ENCODE measurements at regions not wholly inside any gene's neighbourhood (a gene's known extent, or its start where the extent isn't known, plus 50 kb on each side); places are given as distances from the start of the nearest gene placed in this dataset.
"Not testable (repeated sequence)": the region's sequence is repeated elsewhere in the genome, so short reads cannot be mapped to it uniquely, and the experiment has no call there.

DNA sequence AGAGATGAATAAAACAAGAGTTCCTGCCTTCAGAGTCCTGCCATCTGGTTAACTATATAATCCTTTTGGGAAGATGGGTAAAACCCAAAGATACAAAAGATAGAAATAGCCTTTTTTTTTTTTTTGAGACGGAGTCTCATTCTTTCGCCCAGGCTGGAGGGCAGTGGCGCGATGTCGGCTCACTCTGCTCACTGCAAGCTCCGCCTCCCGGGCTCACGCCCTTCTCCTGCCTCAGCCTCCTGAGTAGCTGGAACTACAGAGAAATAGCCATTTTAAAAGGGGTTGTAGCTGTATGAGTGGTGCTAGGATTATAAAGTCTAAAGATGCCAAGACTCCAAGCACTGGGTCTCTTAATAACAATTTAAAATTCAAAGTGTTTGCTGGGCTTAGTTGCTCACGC lies 97.2 kb downstream of the KDR start:
- in situ Hi-C loops (cut with HindIII; ENCODE audit: low sequenced_read_pairs) = no loop called here

GRCh38 chr4:55027596-55027995 lies 97.8 kb downstream of the KDR start:
- in situ Hi-C loops (cut with HindIII; ENCODE audit: low sequenced_read_pairs) = no loop called here

DNA sequence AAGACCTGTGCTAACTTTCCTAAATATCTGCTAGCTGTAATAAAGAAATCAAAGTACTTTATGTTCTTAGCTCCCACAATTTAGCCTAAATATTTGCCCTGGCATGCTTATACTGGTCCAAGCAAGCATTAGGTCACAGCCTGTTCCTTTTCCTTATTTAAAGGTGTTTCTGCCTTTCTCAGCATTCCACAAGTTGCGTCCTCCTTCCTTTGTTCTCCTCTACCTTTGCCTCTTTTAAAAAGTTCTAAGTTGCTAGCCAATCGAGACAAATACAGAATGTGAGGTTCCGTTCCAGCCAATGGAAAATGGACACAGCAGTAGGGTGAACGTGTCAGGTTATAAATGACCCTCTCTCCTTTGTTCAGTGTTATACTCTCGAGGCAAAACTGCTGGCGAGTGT lies 99.9 kb downstream of the KDR start:
- in situ Hi-C loops (cut with HindIII; ENCODE audit: low sequenced_read_pairs) = not testable (repeated sequence)

DNA sequence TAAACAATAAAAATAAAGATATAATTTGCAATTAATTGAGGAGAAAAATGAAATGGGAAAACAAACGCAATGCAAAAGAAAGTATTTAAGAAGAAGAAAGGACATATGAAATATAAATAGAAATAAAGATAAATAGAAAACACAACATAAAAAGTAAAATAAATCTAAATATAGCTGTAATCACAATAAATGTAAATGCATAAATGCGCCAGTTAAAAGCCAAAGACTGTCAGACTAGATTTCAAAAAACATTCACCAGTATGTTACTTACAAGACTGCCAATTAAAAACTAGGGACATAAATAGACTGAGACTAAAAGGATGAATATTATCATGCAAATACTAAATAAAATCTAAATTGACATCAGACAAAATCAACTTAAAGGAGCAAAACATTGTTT lies 102.4 kb downstream of the KDR start:
- in situ Hi-C loops (cut with HindIII; ENCODE audit: low sequenced_read_pairs) = no loop called here

- in situ Hi-C loops (cut with HindIII; ENCODE audit: low sequenced_read_pairs) = no loop called here
Observed at GRCh38 chr4:55021214-55021613, 104.2 kb downstream of the KDR start.

DNA sequence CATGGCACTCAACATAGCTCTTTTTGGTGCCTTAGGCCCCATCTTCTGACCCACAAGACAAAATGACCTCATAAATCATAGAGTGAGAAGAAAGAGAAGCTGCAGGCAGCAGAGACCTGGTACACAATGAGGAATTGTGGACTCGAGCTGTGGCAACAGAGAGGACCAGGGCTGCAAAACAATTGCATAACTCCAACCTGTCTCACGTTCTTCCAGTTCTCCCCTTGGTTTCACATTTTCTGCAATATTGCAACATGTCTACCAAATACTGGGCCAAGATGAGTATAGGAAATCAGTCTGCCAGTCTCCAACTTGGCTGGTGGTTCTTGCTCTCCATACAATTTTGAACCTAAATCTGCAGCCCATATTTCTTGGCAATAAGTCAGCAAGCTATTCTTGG lies 105.3 kb downstream of the KDR start:
- in situ Hi-C loops (cut with HindIII; ENCODE audit: low sequenced_read_pairs) = no loop called here

DNA sequence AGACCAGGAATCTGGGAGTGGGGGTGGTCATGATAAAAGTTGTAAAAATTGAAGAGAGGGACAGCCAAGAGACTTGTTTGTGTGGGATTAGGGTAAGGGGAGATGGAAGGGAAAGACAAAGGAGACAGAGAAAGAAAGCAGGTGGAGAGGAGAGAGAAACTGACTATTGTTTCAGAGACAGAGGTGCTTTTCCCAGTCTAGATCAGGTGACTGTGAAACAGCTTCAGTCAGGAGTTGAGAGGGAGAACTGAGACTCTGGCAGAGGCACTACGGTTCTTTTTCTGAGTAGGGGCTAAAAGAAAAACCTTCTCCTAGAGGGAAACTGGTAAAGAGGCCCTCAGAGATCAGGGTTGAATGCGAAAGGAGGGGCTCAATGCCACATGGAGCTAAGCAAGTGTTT lies 106.4 kb downstream of the KDR start:
- in situ Hi-C loops (cut with HindIII; ENCODE audit: low sequenced_read_pairs) = no loop called here

GRCh38 chr4:55018521-55018920 lies 106.9 kb downstream of the KDR start:
- in situ Hi-C loops (cut with HindIII; ENCODE audit: low sequenced_read_pairs) = no loop called here

GRCh38 chr4:55017406-55017805 lies 108.0 kb downstream of the KDR start:
- in situ Hi-C loops (cut with HindIII; ENCODE audit: low sequenced_read_pairs) = no loop called here

DNA sequence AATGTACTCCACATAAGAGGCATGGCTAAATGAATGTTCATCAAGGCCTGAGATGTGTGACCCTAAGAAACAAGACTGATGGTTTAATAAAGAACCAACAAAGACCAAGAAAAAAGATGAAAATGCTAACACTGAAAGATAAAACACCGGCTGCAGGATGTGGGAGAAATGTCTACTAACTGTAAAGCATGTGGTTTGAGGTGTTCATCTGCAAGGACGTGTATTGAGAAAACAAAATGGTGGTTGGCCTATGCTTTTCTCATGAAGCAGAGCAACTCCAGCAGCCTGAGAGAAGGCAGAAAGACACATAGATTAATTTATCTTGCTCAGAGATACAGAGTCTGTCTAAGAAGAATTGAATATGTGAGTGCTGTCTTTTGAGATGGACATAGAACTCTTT lies 109.3 kb downstream of the KDR start:
- in situ Hi-C loops (cut with HindIII; ENCODE audit: low sequenced_read_pairs) = no loop called here

GRCh38 chr4:55014876-55015275 lies 110.5 kb downstream of the KDR start:
- in situ Hi-C loops (cut with HindIII; ENCODE audit: low sequenced_read_pairs) = no loop called here

- in situ Hi-C loops (cut with HindIII; ENCODE audit: low sequenced_read_pairs) = no loop called here
Observed at GRCh38 chr4:55013431-55013955, 111.9 kb downstream of the KDR start.

DNA sequence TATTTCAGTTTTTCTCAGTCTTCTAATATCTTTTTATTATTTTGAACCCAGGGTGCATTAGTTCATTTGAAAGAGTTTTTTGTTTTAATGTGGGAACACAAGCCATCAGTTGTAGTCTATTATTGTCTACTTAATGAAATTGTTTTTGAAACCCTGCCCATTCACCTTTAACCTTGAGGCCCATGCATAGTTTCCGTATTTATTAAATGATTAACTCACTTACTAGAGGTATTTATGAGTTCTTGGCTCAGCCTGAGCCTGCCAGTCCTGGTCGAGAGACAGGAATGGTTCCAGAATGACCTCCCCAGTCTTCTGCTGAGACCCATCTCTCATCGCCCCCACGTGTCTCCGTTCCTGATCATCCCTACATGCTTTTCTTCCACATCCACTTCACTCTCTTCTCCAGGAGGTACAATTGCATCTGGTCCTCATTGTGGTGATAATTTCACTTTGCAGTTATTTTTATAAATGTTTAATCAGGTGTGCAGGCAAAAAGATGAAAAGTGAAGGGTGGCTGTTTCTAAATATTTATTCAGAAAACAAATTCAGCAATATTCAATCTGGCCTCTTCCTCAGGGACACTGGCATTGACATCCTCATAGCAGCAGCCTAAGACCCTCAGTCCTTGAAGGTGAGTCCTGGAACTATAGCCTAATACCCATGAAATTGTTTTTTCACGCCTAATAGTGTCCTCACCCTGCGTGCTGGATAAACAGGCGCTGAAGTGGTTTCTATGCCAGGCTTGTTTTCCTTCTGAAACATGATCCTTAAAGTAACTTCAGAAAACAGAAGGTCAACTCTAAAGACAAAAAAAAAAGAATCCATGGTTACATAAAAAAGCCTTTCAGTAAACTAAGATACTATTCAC lies 112.8 kb downstream of the KDR start:
- in situ Hi-C loops (cut with HindIII; ENCODE audit: low sequenced_read_pairs) = no loop called here

DNA sequence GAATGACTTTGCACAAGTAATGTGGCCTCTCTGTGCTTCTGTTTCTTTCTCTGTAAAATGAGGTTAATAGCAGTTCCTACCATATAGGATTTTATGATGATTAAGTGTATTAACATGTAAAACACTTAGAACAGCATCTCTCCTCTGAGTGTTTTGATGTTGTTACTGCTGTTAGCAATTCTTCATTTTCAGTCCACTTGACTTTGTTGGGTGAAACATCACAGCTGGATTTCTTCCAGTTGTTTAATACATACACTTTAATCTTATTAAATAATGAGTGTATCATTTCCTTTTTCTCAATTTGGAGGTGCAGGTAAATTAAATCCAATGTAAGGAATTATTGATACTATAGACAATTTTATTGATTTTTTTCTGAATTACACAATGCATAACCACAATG lies 113.6 kb downstream of the KDR start:
- in situ Hi-C loops (cut with HindIII; ENCODE audit: low sequenced_read_pairs) = no loop called here

GRCh38 chr4:55010550-55010949 lies 114.8 kb downstream of the KDR start:
- in situ Hi-C loops (cut with HindIII; ENCODE audit: low sequenced_read_pairs) = no loop called here

- in situ Hi-C loops (cut with HindIII; ENCODE audit: low sequenced_read_pairs) = loop anchor here (5.0 kb wide), 1 partner anchor 89 kb away; no protein-coding TSS in a partner anchor
Observed at GRCh38 chr4:55008166-55009056, 117.0 kb downstream of the KDR start.

DNA sequence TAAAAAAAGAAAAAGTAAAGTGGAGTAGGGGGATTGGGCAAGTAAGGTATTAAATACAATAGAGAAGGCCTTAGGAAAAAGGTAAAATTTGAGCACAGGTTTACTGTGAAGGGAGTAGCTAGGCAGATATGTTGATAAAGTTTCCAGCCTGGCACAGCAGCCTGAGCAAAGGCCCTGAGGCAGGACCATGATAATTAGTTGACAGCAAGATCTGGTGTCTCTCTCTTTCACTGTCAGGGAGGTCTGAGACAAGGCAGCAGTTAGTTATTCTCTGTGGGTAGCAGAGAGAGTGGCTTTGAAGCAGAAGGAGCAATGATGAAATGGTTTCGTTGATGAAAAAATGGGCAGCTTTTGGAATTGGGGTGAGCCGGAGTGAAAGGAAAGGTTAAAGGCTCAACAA lies 119.5 kb downstream of the KDR start:
- in situ Hi-C loops (cut with HindIII; ENCODE audit: low sequenced_read_pairs) = loop anchor here (5.0 kb wide), 1 partner anchor 91 kb away; no protein-coding TSS in a partner anchor

DNA sequence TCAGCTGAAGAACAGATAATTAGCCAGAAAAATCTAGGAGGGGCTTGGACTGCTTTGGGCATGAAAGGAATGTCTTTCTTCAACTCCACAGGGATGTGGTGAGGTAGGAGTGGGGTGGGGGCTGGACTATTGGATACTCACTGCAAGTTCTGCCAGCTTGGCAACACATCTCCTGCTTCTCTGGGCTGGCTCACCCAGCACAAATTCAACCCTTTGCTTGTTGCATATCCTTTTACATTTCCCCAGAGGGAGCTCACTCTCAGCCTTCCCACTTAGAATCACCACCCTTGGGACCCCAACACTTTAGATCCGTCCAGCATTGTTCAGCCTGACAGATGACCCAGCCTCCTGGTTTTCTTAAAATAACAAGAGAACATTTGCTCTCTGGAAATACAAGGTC lies 120.6 kb downstream of the KDR start:
- in situ Hi-C loops (cut with HindIII; ENCODE audit: low sequenced_read_pairs) = loop anchor here (5.0 kb wide), 2 partner anchors 92 to 307 kb away; no protein-coding TSS in a partner anchor

DNA sequence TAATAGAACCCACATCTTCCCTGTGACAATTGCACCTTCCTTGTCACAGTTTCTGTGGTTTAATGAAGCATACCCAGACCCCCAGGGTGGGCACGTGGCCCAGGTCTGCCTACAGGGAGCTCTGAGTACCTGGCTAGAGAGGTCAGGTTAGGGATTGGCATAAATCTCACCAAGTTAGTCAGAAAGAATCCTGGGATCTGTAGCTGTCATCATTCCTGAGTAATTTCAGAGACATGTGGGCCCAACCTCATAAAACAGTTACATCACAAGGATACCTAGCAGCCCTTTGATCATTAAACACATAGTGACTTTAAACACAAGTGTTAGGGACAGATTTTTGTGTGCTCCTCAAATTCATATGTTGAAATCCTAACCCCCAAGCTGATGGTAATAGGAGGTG lies 123.0 kb downstream of the KDR start:
- in situ Hi-C loops (cut with HindIII; ENCODE audit: low sequenced_read_pairs) = loop anchor here (5.0 kb wide), 1 partner anchor 310 kb away; no protein-coding TSS in a partner anchor

GRCh38 chr4:55001538-55001937 lies 123.9 kb downstream of the KDR start:
- in situ Hi-C loops (cut with HindIII; ENCODE audit: low sequenced_read_pairs) = loop anchor here (5.0 kb wide), 1 partner anchor 311 kb away; no protein-coding TSS in a partner anchor

DNA sequence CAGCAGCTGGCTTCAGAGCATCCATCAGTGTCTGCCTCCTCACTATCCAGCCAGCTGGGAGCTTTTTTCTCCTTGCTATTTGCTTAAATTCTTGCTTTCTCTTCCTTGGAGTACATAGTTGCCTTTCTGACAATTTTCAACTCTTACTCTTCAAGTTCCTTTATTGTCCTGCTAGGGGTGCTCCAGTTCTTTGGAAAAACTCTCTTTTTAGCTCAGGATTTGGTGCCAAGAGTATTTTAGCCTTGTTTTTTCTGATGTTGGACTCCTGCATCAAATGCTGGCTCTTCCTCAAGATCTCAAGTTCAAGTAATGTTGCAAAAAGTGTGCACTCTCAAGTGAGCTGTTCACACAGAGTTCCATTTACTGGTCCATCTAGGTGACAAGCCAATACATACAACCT lies 126.4 kb downstream of the KDR start:
- in situ Hi-C loops (cut with HindIII; ENCODE audit: low sequenced_read_pairs) = no loop called here
